GM21576 (cell line): ENCODE measurements at regions not wholly inside any gene's neighbourhood (a gene's known extent, or its start where the extent isn't known, plus 50 kb on each side); places are given as distances from the start of the nearest gene placed in this dataset.

Experiments
- ATAC-seq: cut with Tn5 transposase; IDR thresholded peaks from one replicate; pipeline ENCODE4 v1.9.1; 2021; ENCODE audit warnings: mild to moderate bottlenecking, moderate library complexity; ENCODE audit not compliant: unreplicated experiment

GRCh38 chr14:97027256-97027999 lies 230.2 kb downstream of the VRK1 start:
- ATAC-seq, result no peak

DNA sequence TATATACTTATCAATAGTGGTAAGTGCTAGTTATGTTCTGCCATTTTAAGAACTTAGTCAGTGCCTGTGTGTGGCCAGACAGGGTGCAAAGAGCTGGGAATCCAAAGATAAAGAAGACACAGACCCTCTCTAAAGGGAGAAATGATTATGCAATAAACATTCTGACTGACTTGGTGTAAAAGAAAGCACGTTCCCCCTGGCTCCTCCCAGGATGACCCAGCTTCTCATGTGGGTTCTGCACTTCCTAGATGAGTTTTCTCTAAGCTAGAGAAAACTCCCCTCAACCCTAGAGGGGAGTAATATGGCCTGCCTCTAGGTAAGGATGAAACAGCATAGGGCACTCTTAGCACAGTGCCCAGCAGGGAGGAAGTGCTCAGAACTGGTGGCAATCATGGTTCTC lies 231.2 kb downstream of the VRK1 start:
- ATAC-seq, result no peak

DNA sequence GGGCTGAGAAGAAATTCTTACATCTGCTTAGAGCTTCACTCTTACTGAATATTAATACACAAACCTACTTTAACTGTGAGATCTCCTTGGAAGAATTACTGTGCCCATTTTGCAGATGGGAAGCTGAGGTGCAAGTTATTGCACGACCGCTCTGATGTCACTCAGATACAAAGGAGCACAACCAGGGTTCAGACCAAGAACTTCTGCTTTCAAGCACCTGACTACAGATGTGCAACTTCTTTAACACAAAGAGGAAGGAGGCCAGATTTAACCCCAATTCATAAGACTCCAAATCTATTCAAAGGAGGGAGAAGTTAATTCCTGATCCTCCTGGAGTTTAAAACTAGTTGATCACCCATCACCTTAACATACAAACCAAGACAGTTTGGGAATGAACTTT lies 232.6 kb downstream of the VRK1 start:
- ATAC-seq, result no peak

DNA sequence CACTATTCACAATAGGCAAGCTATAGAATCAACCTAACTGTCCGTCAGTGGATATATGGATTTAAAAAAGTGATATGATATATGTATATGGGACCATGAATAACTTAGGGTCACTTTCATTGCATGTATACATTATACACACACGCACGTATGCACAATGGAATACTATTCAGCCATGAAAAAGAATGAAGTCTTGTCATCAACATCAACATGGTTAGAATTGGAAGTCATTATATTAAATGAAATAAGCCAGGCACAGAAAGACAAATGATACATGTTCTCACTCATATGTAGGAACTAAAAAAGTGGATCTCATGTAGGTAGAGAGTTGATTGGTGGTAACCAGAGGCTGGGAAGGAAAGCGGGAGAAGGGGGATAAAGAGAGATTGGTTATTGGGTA lies 234.3 kb downstream of the VRK1 start:
- no peak for ATAC-seq

DNA sequence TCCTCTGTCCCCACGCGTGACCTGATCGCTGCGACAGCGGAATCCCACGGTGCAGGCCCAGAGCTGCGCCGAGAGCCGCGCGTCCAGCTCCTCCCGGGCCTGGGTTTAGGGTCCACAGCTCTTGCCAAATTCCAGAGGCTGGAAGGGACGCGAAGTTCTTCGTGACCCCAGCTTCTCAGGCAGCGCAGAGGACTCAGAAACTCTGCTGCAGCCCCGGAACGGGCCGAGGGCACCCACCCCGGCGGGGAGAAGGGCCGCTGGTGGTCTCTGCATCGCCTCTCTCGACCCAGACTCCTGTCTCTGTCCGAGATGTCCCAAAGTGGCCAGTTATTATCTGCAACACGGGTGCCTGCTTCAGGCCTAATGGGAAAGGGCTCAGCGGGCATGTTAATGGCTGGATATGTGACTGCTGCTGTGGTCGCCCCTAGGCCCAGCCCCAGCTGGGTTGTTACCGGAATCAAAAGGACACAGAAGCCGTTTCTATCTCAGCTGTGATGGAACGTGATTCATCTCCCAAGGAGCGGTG lies 236.4 kb downstream of the VRK1 start:
- ATAC-seq, result no peak

- no peak for ATAC-seq
Measured at GRCh38 chr14:97036086-97036852, 239.1 kb downstream of the VRK1 start.

GRCh38 chr14:97039717-97040363 lies 242.7 kb downstream of the VRK1 start:
- ATAC-seq, result no peak

- ATAC-seq, result no peak
Measured at GRCh38 chr14:97046967-97047366, 249.8 kb downstream of the VRK1 start.

DNA sequence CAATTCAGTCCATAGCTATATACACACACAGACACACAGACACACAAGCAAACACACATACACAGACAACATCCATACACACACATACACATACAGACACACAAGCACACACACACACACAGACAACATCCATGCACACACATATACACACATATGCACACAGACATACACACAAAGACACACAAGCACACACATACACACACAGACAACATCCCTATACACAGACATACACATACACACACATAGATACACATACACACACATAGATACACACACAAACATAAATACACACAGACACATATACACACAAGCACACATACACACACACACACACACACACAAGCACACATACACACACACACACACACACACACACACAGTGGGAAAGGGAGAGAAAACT lies 254.8 kb downstream of the VRK1 start:
- no peak for ATAC-seq

GRCh38 chr14:97053941-97054340 lies 256.8 kb downstream of the VRK1 start:
- no peak for ATAC-seq

DNA sequence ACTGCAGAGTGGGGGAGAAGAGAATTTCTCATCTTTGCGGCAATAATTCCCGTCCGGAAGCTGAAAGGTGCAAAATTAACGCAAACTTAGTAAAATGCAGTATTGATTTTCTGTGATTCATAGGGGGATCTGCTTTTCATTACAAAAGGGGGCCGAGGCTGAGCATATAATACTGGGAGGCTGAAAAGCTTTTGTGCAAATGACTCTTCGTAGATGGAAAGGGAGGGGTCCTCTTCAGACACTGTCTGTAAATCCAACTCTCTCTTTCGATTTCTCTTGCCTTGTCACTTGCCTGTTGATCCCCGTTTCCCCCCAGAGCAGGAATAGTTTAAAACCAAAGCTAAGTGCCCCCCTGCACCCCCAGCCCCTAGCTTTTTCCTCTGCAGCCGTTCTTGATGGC lies 258.2 kb downstream of the VRK1 start:
- no peak for ATAC-seq

DNA sequence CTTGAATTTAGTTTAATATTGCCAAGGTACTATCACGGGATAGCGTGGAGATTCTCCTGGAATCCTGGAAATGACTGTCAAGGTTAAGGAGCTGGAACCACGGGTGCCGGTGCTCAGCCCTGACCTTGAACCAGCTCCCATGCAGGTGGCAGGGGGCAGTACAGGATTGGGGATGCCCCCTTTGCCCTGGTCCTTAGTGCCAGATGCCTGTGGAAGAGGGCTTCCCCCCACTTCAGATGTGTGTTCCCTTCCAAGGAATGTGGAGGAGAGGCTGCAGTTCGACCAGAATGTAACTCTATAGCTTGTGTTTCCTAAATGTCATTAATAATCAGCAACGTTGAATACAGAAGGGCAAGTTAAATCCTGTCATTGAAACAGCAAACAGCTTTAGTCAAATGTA lies 258.9 kb downstream of the VRK1 start:
- ATAC-seq, result no peak

- ATAC-seq, result no peak
Measured at GRCh38 chr14:97057238-97058073, 260.3 kb downstream of the VRK1 start.

DNA sequence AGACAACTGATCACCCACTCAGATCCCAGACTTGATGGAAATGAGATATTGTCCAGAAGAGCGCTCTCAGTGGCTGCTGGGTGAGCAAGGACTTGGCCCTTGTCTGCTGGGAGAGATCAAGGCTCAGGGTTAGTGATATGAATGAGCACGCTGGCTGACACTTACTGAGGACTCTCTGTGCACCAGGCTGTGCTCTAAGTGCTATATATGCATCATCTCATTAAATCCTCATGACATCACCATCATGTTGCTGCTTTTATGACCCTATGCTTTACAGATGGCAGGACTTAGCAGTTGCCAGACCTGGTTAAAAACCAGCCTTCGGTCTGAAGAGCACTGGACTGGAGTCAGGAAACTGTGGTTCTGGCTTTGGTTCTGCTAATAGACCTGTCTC lies 260.9 kb downstream of the VRK1 start:
- no peak for ATAC-seq

DNA sequence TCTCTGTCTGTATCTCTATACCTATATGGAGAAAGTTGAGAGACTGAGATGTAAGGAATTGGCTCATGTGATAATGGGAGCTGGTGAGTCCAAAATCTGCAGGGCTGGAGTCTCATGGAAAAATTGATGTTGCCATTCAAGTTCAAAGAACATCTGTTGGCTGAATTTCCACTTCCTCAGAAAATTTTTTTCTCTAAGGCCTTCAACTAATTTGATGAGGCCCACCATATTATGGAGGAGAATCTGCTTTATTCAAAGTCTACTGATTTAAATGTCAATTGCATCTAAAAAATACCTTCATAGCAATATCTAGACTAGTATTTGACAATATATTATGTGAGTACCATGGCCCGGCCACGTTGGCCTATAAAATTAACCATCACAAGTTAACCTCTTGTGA lies 261.4 kb downstream of the VRK1 start:
- ATAC-seq, result no peak

- ATAC-seq, result no peak
Measured at GRCh38 chr14:97061198-97061597, 264.0 kb downstream of the VRK1 start.

- ATAC-seq, result no peak
Measured at GRCh38 chr14:97061714-97062113, 264.5 kb downstream of the VRK1 start.

DNA sequence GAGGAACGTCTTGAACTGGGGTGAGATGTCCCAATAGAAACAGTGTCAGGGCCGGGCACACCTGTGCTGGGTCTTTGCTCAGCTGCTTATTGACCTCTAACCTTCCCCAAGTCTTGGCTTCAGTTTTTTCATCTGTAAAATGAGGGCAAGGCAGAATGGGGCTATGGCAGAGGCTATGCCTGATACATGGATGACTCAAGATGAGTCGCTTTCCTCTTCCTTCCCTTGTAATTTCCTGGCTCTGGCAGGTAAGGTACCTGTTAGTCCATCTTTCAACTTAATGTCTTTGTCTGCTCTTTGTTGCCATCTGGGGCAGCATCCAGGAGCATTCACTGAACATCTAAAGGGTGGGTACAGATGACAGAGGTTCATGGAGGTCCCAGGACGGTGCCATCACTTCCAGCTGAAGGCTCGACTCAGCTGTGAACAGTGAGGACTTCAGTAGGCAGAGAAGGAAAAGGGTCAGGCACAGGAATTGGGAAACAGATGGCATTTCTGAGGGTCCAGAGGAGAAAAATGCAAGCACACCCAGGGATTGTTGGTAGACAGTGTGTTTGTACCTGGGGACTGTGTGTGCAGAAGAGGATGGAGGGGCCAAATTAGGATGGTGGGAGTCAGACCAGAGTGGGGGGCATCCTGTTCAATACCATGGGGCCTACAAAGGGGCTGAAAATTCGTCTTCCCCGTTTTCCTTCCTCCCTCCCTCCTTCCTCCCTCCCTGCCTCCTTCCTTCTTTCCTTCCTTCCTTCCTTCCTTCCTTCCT lies 268.3 kb downstream of the VRK1 start:
- no peak for ATAC-seq

DNA sequence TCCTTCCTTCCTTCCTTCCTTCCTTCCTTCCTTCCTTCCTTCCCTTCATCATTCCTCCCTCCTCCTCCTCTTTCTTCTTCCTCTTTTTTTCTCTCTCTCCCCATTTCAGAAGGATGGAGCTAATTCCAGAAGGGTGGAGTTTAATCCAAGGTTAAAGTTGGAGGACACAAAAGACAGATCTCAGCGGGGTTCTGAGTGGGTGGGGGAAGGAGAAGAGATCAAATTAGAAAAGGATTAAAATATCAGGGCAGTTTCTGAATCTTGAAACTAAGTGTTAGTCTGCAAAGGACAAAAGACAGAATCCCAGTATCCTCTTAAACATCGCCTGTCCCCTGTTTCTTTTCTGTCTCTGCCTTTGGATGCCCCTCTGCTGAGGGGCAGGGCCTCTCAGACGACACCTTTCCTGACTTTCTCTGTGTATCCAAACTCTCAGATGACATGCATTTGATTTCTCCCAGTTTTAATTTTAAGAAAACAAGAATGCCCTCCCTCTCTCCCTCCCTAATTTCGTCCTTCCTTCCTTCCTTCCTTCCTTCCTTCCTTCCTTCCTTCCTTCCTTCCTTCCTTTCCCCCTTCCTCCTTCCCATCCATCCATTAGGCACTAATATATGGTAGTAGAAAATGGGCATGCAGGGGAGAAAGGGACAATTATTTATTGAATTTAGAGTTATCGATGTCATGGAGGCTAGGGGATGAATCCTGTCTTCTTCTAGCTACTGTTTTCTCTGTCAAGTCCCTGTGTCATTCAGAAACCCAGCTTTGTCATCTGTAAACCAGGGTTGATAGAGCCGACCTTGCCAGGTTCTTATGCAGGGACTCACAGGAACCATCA lies 269.1 kb downstream of the VRK1 start:
- ATAC-seq, result no peak
